ENCODE measurements at regions not wholly inside any gene's neighbourhood (a gene's known extent, or its start where the extent isn't known, plus 50 kb on each side); places are given as distances from the start of the nearest gene placed in this dataset.

DNA sequence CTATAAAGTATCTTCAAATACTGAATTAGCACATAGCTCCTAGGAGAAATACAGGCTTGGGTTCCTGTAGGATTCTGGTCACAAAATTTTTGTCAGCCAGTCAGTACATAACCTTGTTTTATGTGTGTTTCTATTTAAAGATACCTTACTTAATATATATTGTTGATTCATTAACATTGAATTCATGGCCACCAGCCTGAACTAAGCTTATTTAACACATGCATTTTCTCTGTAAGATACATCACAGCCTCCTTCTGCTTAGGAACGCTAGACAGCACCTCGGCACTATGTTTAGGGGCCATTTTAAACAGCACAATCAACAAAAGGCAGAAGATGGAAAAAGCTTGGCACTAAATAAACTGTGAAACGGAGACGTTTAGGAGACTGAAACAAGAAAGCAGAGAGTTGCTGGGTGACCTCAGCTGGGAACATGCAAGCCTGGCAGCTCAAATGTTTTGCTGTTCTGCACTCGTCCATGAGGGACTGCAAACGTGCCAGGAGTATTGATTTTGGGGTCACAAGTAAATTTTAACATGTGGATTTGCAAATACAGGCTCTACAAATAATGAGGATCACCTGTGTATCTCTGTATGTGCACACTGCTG, 432.2 kb upstream of the TPM1 start:
- DNase-seq (ENCODE audit: low read depth), result no peak

DNA sequence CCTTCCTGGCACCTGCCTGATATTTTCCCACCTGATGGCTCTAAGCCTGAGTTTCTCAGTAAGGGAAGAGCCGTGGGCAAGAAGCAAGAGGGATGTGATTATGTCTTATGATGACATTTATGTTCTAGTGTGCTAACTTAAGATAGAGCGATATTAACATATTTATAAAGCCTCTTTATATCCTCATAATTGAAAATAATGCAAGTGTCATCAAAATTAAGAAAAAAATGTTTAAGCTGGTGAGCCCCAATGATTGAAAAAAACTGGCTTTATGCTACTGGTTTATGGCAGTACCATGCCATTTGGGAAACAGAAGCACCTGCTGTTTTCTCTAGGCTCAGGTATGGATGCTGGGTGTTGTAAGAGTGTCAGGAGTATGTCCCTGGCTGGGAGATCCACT, 431.5 kb upstream of the TPM1 start:
- no peak for DNase-seq (ENCODE audit: low read depth)

DNA sequence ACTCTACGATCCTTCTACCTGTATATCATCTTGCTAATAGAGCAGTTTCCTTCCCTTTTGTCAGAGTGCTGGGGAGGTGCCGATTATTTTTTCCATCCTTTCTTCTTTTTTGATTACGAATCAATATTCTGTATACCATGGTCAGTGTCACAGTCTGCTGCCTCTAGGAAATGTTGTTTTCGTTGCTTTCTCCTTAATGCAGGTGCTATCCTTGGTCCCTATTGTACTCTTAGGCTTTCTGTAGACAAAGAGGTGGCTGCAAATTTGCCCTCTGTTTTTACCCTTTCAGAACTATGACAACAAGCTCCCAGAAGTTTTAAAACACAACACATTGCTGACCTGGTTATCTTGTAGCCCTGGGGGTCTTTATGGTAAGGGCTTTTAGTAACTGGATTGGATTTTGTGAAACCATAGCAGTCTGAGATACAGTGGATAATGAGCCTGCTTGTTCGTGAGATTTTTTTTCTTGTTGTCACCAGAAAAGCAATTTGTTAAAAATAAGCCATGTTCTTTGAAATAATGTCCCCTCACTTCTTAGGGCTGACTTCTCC, 430.3 kb upstream of the TPM1 start:
- DNase-seq (ENCODE audit: low read depth), result no peak

DNA sequence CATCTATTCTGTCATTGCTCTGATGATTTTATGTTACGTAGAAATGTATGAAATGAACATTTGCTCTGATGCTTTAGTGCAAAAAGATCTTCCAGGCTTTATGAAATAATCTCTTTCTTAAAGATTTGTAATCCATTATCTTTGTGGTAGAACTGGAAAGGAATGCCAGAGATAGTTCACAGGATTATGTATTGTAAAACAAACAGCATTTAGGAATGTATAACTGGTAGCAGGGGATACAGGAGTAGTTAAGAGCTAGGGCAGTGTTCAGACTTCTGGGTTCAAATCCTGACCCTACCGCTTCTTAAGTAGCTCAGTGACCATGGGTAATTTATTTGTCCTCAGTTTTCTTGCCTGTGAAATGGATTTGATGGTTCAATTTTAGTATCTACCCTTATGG, 429.8 kb upstream of the TPM1 start:
- DNase-seq (ENCODE audit: low read depth), result no peak

DNA sequence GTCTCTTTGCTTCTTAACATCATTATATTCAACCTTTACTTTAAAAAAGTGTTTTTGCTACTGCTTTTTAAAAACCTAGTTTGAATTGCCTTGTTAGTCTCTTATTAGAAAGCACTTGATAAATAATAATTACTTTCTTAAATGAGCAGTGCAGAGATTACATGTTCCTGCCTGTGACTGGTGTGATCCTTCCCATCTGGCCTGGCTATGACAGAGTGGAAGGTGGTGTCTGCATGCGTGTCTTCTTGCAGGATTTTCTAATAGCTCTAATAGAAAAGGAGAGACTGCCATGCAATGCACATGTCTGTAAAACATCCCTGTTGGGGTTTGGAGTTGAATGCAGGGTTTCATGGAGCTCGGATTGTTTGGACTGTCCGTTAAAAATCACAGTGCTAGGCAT, 425.8 kb upstream of the TPM1 start:
- DNase-seq (ENCODE audit: low read depth), result no peak

DNA sequence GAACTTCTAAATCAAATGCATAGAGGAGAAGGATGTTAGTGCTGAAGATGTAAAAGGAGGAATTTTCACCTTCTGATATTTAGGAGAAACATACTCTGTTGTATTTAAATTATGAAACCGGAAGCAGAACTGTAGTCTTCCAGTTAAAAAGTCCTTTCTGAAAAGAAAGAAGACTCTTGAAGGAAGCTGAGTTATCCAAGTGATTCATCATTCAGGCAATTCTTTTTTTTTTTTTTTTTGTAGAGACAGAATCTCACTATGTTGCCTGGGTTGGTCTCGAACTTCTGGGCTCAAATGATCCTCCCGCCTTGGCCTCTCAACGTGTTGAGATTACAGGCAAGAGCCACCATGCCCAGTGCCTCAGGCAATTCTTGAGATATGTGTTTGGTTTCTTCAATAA, 424.8 kb upstream of the TPM1 start:
- DNase-seq (ENCODE audit: low read depth), result no peak

DNA sequence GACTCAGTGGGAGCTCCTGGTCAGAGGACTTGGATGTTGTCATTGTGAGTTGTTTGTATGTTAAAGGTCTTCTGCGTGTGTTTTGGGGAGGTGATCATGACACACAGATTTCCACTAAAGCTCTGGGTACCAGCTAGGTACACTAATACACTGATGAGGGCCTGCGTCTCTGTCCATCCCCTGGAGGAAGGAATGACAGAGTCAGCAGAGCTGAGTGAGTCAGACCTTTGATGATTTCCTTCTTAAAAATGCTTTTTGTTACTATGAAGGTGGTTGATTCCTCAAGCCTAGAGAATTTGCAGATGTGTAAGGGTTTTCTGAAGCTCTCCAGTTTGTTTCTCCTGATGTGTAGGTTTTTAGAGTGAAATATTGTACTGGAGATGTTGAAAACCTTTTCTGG, 424.1 kb upstream of the TPM1 start:
- peak; percentile 56 for DNase-seq (ENCODE audit: low read depth)

DNA sequence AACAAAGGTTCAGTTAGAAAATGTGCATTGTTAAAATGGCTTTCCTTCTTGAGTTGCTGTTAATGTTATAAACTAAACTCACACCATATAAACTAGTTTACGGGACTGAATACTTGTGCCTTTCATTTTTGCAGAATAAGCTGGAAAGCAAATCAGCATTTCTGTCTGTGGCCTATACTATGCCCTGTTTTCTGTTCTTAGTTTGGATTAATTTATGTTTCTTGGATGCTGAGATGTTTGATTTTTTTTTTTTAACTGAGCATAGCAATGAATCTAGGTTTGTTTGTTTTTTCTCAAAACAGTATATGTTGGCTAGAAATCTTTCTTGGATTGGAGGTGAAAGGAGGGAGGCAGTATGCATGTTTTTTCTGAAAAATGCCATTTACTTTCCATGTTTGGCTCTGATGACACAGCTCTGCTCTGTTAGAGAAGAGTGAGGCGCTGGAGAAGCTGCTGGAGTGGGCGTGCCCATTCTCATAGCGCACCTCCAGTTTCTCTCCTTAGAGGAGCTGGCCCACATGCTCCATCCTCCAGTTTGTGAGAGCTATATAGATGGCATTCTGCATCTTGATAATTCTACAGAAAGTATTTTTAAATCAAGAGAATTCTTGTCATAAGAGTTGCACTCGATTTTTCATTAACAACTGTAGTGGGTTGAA, 423.6 kb upstream of the TPM1 start:
- DNase-seq (ENCODE audit: low read depth), result no peak

DNA sequence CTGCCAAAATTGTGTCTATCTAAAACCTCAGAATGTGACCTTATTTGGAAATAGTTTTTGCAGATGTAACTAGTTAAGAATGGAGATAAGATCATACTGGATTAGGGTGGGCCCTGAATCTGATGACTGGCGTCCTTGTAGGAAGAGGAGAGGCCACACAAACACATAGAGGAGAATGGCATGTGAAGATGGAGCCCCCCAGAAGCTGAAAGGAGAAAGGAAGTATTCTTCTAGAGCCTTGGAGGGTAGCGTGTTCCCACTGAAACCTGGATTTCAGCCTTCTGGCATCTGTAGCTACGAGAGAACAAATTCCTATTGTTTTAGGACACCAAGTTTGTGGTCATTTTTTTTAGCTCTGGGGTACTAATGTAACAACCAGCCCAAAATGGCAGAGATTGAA, 423.0 kb upstream of the TPM1 start:
- no peak for DNase-seq (ENCODE audit: low read depth)

DNA sequence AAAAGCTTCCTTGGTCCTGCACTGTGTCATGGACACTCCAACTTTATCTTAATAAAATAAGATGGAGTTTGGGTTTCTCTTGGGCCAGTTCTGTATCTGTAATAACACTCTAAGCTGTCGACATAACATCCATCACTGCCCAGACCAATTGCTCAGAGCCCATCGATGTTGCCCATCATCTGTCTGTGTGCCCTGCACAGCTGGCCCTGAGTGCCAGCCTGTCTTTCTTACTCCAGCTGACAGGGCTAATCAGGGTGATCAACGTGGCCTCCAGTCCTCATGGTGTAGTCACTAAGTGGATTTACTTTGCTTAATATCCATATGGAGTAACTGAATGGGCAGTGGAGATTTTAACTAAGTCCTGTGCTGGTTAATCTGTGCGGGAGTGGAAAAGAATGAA, 419.8 kb upstream of the TPM1 start:
- DNase-seq (ENCODE audit: low read depth), result no peak

DNA sequence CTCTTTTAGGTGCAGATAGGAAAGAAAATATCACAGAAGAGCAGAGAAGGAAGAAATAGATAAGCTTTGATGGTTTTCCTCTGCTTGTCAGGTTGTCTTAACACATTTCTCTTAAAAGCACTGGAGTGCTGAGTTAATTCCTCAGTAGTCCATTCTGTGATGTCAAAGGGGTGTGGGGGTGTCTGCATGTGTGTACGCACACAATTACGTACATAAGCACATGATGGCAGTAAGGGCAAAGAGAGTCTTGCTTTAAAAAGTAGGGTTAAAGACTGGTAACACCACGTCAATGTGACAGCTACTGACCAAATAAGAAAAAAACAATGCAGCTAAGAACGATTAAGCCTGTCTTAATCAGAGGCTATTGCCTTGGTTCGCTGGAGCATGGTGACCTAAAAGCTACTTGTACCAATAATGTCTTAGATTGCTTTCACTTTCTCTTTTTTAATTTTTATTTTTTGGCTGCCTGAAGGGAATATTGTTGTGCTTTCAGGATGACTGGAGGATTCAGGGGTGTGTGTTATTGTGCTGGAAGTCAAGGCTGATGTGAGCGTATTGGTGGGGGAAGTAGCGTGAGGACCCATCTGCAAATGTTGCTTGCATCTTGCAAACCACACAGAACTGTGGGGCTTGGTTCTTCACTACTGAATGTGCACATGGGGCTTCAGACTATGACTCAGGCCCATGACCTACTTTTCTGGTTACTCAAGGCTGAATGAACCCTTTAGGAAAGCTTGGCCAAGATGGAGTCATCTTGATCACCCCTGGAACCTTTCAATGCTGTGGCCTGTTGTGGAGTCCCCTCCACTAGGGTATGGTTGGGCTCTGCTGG, 417.8 kb upstream of the TPM1 start:
- DNase-seq (ENCODE audit: low read depth), result peak; percentile 78

DNA sequence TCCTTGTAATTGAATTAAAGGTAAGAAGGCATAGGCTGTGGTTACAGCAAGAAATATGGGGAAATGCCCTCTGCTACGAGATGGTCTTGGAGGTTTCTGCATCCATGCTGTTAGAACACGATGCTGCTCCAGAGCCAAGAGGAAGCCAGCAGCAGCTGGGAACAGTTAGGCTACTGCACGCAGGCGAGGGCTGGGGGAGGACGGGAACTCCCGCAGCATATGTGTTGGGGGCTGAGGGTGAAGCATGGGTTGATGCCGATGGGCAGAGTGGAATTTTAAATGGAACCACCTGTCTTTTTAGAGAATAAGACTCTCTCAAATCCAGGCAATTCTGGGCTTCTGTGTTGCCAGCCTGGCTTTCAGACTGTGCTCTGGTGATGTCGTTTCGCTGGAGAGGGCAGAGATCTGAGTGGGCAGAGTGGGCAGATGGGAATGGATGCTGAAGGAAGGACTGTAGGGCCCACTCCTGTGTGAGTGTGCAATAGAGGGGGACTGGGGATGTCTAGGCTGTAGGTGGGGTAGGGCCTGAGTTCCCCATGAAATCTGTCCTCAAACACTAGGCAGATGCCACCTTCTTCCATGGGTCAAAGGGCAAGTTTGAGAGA, 417.0 kb upstream of the TPM1 start:
- DNase-seq (ENCODE audit: low read depth), result no peak

DNA sequence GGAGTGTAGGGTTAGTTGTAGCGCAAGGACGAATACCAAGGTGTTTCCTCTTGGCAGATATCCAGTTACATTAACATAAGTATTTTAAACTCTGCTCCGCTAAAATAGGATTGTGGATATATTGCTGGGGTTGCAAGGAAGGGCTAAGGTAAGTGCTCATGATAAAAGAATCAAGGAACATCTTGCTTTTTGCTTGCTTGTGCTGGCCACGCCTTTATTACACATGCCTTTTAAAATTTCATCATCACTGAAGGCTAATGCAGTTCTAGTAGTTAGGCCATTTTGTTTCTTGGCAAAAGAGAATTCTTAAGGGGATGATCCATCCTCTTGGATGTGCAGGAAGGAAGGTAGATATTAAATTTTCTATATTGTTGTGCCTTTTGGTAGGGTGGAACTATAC, 415.6 kb upstream of the TPM1 start:
- no peak for DNase-seq (ENCODE audit: low read depth)

DNA sequence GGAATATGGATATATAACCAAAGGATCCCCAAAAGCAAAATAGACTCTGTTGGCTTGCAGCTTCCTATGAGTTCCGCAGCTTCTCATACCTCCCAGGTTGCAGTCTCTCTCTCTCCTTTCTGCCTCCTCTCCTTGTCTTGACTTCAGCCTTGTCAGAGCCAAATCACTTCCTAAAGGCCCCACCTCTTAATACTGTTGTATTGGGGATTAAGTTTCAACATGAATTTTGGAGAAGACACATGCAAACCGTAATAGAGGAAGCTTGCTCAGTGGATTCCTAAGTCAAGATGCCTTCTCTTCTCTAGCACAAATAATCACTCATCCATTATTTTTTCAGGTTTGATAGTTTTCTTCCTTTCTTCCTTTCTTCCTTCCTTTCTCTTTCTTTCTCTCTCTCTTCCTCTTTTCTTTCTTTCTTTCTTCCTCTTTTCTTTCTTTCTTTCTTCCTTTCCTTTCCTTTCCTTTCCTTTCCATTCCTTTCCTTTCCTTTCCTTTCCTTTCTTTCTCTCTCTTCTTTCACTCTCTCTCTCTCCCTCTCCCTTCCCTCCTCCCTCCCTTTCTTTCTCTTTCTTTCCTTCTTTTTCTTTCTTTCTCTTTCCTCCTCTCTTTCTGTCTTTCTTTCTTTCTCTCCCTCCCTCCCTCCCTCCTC, 411.3 kb upstream of the TPM1 start:
- DNase-seq (ENCODE audit: low read depth), result no peak

DNA sequence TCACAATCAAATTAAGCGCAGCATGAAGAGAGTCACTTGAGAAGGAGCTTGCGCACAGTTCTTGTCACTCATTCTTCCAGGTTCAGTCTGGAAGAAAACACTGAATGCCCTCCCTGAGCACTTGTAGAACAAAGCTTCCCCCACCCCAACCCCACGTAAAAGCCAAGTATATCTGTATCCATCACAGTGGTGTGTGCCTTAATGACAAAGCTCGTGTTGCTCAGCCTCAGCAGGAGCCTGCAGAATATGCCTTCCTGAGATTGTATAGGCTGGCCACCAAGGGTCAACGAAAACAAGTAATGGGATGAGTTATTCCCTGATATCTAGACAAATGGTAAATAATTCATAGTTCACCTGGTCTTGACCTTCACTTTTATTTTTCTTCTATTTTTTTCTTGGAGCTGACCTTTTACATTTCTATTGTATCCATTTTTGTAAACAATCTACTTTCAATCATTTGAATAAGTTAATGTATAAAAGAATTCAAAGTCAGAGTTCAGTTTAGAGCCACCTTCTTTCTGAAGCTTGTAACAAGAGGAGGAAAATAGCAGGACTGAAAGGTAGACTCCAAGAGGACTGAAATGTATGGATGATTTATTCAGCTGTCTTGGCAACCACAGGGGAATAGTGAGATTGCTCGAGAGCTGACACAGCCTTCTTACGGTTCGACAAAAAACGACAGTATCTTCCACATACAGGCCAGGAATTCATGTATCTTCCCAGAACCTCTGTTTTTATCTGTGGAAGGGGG, 405.5 kb upstream of the TPM1 start:
- DNase-seq (ENCODE audit: low read depth), result no peak

DNA sequence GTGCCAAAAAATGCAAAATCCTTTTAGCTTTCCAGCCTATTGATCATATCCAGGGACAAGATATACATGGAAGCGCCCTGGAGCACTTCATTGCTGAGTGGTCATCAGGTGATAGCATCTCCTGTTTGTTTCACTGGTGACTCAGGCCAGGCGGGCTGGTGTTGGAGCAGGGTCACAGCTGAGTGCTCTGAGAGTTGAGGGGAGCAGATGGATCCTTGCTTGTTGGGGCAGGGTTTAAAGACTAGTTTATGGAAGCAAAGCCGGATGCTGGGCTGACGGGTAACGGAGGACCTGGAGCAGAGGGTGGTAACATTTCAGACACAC, 405.0 kb upstream of the TPM1 start:
- no peak for DNase-seq (ENCODE audit: low read depth)

DNA sequence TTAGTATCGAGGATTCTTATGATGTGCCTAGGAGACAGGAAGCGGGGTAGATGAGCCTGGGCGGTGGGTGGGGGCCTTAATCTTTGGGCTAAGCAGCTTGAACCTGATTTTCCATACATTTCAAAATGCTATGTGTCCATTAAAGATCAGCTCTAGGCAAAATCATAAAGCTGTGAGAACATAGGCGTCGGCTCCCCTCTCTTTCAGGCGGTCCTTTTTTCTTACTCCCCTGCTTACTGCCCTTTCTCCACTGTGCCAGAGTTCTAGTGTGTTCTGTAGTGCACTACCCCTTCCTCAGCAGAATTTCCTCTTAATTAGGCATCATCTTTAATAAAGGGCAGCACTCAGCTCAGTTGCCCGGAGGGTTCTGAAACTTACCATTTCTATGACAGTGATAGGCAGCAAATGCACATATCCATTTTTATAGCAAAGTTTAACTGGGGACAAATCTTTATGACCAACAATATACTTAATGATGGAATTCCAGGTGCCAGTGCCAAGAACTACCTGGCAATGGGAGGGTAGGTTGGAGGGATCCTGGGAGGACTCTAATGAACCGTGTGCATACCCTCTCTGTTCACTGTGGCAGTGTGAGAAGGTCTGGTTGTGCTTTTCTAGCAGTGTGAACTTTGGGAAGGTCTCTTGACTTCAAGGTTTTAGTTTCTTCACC, 404.5 kb upstream of the TPM1 start:
- DNase-seq (ENCODE audit: low read depth), result no peak

DNA sequence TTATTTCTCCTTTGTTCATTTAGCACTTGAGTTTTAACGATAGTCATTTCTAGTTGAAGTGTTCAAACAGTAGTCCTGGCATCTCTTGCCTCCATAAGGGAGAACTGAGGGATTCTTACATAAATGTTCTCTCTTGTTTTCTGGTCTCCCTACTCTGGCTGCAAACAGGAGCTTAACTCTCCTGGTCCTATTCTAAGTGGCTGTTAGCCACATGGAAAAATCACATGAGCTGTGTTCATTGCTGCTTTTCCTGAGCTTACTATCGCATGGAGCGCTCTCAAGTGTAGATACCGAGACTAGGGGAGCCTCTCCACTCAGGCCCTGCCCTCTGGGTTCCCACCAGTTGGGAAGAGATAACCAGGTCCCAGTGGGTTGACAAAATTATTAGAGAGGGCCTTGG, 403.1 kb upstream of the TPM1 start:
- no peak for DNase-seq (ENCODE audit: low read depth)

DNA sequence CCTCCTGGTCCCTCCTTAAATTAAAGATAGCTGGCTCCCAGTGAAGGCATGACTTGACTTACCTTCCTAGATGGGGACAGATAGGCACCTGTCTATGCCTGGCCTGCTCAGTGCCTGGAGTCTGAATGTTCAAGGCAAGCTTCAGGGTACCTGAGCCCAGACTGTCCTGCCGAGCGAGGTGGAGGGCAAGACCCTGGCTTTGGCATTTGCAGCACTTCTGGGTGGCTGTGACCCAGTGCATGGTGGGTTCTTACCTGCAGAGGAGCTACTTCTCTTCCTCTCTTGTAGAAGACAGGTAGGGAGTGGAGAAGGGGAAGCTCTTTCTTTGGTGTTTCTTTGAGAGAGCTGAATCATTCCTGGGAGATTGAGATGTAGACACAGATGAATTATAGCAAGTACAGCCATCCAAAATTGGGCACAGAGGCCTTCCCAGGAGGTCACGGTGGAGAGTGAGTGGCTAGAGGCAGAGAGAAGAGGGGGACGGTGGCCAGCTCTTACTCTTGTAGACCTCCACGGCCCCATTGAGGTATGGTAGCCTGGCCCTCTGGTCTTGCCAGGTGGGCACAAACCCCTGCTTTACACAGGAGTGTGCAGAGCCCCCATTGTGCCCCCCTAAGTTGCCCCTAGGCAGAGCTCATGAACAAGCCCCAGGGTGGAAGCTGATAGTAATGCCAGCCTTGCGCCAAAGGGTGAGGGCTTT, 402.5 kb upstream of the TPM1 start:
- DNase-seq (ENCODE audit: low read depth), result no peak

DNA sequence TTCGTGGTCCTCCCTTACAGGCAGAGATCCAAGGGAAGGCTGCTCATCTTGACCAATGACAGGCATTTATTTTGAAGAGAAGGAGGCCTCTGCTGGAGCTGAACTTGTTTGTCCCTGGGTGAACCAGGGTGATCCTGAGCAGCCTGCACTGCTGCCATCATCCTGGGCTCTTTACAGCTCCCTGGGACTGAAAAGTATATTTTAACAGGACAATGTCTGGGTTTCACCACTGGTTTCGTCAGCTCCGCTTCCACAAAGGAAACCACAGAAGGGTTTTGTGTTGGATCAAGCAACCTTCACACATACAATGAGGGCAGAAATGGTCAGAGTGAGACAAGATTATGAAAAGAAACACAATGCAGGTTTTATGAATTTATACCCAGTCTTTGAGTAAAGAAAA, 400.7 kb upstream of the TPM1 start:
- no peak for DNase-seq (ENCODE audit: low read depth)

DNA sequence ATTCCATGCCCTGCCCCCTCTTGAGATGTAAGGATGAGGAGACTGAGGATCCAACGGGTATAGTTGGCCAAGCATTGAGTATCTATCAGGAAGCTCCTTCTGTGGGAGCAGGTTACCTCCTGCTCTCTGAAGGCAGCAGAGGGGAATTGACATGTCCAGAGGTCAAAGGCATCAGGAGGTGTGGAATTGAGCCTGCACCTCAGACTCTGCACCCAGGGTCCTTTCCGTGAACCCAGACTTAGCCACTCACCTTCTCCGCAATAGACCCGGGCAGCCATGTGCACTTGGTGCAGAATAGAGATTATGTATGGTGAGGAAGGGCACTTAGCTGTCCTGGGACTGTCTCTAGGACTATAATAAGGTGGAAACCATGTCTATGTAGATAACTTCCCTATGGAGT, 399.0 kb upstream of the TPM1 start:
- no peak for DNase-seq (ENCODE audit: low read depth)

All from stromal cell of bone marrow (primary cell).